Liver (tissue), 7 donors: ENCODE measurements at regions not wholly inside any gene's neighbourhood (a gene's known extent, or its start where the extent isn't known, plus 50 kb on each side); places are given as distances from the start of the nearest gene placed in this dataset.

Experiments used
- DNase-seq: peaks from one replicate; pipeline ENCODE4 v3.0.0-alpha.2; 2017; ENCODE audit warnings: low spot score
- H3K27ac ChIP-seq, 2 donors: one replicate each; pipeline ENCODE4 v1.7.0; 2013; ENCODE audit warnings: inconsistent platforms in 2 of 2, low read length in 2 of 2, control low read depth in 1 of 2, low read depth in 1 of 2, mild to moderate bottlenecking in 1 of 2
- H3K27me3 ChIP-seq, 4 donors: one replicate each; pipeline versions ENCODE4 v1.6.1 to v1.7.0; 2013; ENCODE audit warnings: low read length in 3 of 4, inconsistent platforms in 1 of 4, mild to moderate bottlenecking in 1 of 4, moderate library complexity in 1 of 4; ENCODE audit not compliant: control insufficient read depth in 4 of 4, insufficient read depth in 4 of 4
- H3K36me3 ChIP-seq, 4 donors: one replicate each; pipeline versions ENCODE4 v1.6.1 to v1.7.0; 2013; ENCODE audit warnings: low read length in 3 of 4, mild to moderate bottlenecking in 3 of 4, low read depth in 1 of 4, moderate library complexity in 1 of 4; ENCODE audit not compliant: control insufficient read depth in 4 of 4, insufficient read depth in 3 of 4
- H3K4me1 ChIP-seq, 4 donors: one replicate each; pipeline versions ENCODE4 v1.6.1 to v1.7.0; 2013; ENCODE audit warnings: low read length in 3 of 4, mild to moderate bottlenecking in 3 of 4, moderate library complexity in 1 of 4; ENCODE audit not compliant: control insufficient read depth in 4 of 4, insufficient read depth in 4 of 4
- H3K4me3 ChIP-seq, 3 donors: one replicate each; pipeline versions ENCODE4 v1.6.1 to v1.7.0; 2013; ENCODE audit warnings: low read length in 3 of 3, control low read depth in 1 of 3, low read depth in 1 of 3, mild to moderate bottlenecking in 1 of 3
- H3K9ac ChIP-seq, 2 donors: one replicate each; pipeline ENCODE4 v1.7.0; 2013; ENCODE audit warnings: low read length in 2 of 2, mild to moderate bottlenecking in 2 of 2, moderate library complexity in 2 of 2, control low read depth in 1 of 2, low read depth in 1 of 2
- H3K9me3 ChIP-seq, 4 donors: one replicate each; pipeline versions ENCODE4 v1.6.1 to v1.7.0; 2013; ENCODE audit warnings: low read length in 3 of 4; ENCODE audit not compliant: control insufficient read depth in 4 of 4
- EGR1 ChIP-seq, 2 donors: IDR thresholded peaks; 2 replicates each; pipeline ENCODE4 v1.6.1; 2016 to 2018; ENCODE audit warnings: antibody characterized with exemption in 2 of 2, low read depth in 2 of 2
- FOXA1 ChIP-seq: IDR thresholded peaks from 2 replicates; pipeline ENCODE4 v1.6.1; 2016; ENCODE audit warnings: antibody characterized with exemption
- FOXA2 ChIP-seq: IDR thresholded peaks from 2 replicates; pipeline ENCODE4 v1.6.1; 2016; ENCODE audit warnings: antibody characterized with exemption
- HNF4A ChIP-seq, 2 donors: conservative IDR thresholded peaks; 2 replicates each; pipeline ENCODE4 v1.6.1; 2016; ENCODE audit warnings: antibody characterized with exemption in 2 of 2, mild to moderate bottlenecking in 2 of 2
- HNF4G ChIP-seq: IDR thresholded peaks from 2 replicates; pipeline ENCODE4 v1.6.1; 2016; ENCODE audit warnings: antibody characterized with exemption
- JUND ChIP-seq, 2 donors: IDR thresholded peaks; 2 replicates each; pipeline ENCODE4 v1.6.1; 2016; ENCODE audit warnings: antibody characterized with exemption in 2 of 2
- NR2F2 ChIP-seq: IDR thresholded peaks from 2 replicates; pipeline ENCODE4 v1.6.1; 2016; ENCODE audit warnings: antibody characterized with exemption
- RAD21 ChIP-seq, 2 donors: IDR thresholded peaks; 2 replicates each; pipeline ENCODE4 v1.6.1; 2016; ENCODE audit warnings: antibody characterized with exemption in 2 of 2, mild to moderate bottlenecking in 2 of 2
- RXRA ChIP-seq, 2 donors: IDR thresholded peaks; 2 replicates each; pipeline ENCODE4 v1.6.1; 2017 to 2018; ENCODE audit warnings: antibody characterized with exemption in 2 of 2, mild to moderate bottlenecking in 1 of 2
- YY1 ChIP-seq: IDR thresholded peaks from 2 replicates; pipeline ENCODE4 v1.6.1; 2016; ENCODE audit warnings: antibody characterized with exemption, mild to moderate bottlenecking
- WGBS: extraction: QIAGEN DNeasy Blood & Tissue Kit; methylation state at CpG from one replicate; pipeline ENCODE4 v1.1.7; 2013; 5-methylcytosine and 5-hydroxymethylcytosine counted together
- TF ChIP-seq, protein P1 (sequence below): IDR thresholded peaks from 2 replicates; pipeline ENCODE4 v1.6.1; 2016; ENCODE audit warnings: antibody characterized with exemption, mild to moderate bottlenecking
- TF ChIP-seq, protein P2 (sequence below): IDR thresholded peaks from 2 replicates; pipeline ENCODE4 v1.6.1; 2016; ENCODE audit warnings: antibody characterized with exemption
- TF ChIP-seq, protein P3 (sequence below): IDR thresholded peaks from 2 replicates; pipeline ENCODE4 v1.6.1; 2016; ENCODE audit warnings: antibody characterized with exemption
- TF ChIP-seq, protein P4 (sequence below): IDR thresholded peaks from 2 replicates; pipeline ENCODE4 v1.6.1; 2016; ENCODE audit warnings: antibody characterized with exemption
- donor health status: healthy.
- donor health status: healthy.
- donor health status: healthy.
- donor health status: healthy.

DNA sequence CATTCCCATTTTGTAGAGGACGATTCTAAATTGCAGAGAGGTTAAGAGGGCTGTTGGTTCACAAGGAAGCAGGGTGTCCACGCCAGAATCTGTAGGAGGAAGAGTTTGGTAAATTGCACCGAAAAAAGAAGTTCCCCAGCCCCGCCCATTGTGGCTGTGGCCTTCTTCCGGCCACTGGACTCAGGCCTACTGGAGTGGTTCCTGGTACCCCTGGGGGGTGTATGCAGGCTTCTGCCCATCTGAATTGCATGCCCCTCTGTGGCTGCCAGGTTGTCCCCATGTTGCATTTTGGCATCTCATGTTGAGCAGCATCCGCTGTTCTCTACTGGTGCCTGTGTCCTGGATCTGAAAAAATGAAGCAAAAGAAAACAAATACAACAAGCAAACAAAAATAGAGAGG lies 234.2 kb downstream of the WDR11 start:
- DNase-seq = no peak
- 75% methylated on average over 6 of the region's 6 CpGs for WGBS
- no peaks in the 10 kb centered on the region for H3K9me3 ChIP-seq
- no peak overlapping the region for H3K9ac ChIP-seq
- no peaks in the 10 kb centered on the region for H3K27me3 ChIP-seq
- TF ChIP-seq HNF4G = no peak
- TF ChIP-seq, protein P1, sequence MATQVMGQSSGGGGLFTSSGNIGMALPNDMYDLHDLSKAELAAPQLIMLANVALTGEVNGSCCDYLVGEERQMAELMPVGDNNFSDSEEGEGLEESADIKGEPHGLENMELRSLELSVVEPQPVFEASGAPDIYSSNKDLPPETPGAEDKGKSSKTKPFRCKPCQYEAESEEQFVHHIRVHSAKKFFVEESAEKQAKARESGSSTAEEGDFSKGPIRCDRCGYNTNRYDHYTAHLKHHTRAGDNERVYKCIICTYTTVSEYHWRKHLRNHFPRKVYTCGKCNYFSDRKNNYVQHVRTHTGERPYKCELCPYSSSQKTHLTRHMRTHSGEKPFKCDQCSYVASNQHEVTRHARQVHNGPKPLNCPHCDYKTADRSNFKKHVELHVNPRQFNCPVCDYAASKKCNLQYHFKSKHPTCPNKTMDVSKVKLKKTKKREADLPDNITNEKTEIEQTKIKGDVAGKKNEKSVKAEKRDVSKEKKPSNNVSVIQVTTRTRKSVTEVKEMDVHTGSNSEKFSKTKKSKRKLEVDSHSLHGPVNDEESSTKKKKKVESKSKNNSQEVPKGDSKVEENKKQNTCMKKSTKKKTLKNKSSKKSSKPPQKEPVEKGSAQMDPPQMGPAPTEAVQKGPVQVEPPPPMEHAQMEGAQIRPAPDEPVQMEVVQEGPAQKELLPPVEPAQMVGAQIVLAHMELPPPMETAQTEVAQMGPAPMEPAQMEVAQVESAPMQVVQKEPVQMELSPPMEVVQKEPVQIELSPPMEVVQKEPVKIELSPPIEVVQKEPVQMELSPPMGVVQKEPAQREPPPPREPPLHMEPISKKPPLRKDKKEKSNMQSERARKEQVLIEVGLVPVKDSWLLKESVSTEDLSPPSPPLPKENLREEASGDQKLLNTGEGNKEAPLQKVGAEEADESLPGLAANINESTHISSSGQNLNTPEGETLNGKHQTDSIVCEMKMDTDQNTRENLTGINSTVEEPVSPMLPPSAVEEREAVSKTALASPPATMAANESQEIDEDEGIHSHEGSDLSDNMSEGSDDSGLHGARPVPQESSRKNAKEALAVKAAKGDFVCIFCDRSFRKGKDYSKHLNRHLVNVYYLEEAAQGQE = no peak
- TF ChIP-seq, protein P2, sequence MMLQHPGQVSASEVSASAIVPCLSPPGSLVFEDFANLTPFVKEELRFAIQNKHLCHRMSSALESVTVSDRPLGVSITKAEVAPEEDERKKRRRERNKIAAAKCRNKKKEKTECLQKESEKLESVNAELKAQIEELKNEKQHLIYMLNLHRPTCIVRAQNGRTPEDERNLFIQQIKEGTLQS = no peak
- TF ChIP-seq FOXA1 = no peak
- no peaks in the 10 kb centered on the region for H3K4me1 ChIP-seq
- no peak overlapping the region for H3K27ac ChIP-seq
- no peaks in the 10 kb centered on the region for H3K36me3 ChIP-seq
- H3K4me3 ChIP-seq = no peak overlapping the region

DNA sequence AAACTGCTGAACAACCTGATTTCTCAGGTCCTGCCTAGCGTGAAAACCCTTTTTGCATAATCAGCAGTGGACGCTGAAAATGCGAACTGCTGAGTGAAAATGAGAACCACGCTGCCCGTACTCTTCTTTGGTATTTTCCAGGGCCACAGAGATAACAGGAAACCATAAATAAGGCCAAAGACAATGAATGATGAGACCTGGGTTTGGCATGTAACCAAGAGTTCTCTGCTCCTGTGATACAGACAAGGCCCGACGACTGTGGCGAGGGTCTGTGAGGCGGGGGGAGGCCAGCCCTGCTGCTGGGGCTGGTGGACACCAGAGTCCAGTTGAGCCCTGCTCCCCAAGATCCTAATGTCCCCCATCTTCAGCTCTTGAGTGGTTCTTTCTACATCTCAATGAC lies 236.0 kb downstream of the WDR11 start:
- Histone ChIP-seq H3K27me3 (no peaks in the 10 kb centered on the region), H3K4me1 (no peaks in the 10 kb centered on the region), H3K27ac (no peak overlapping the region), H3K4me3 (no peak overlapping the region), H3K9me3 (no peaks in the 10 kb centered on the region), H3K36me3 (no peaks in the 10 kb centered on the region), H3K9ac (no peak overlapping the region)
- TF ChIP-seq, protein P3, sequence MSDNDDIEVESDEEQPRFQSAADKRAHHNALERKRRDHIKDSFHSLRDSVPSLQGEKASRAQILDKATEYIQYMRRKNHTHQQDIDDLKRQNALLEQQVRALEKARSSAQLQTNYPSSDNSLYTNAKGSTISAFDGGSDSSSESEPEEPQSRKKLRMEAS = no peak
- TF ChIP-seq, protein P4, sequence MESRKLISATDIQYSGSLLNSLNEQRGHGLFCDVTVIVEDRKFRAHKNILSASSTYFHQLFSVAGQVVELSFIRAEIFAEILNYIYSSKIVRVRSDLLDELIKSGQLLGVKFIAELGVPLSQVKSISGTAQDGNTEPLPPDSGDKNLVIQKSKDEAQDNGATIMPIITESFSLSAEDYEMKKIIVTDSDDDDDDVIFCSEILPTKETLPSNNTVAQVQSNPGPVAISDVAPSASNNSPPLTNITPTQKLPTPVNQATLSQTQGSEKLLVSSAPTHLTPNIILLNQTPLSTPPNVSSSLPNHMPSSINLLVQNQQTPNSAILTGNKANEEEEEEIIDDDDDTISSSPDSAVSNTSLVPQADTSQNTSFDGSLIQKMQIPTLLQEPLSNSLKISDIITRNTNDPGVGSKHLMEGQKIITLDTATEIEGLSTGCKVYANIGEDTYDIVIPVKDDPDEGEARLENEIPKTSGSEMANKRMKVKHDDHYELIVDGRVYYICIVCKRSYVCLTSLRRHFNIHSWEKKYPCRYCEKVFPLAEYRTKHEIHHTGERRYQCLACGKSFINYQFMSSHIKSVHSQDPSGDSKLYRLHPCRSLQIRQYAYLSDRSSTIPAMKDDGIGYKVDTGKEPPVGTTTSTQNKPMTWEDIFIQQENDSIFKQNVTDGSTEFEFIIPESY = no peak
- no peak for TF ChIP-seq JUND (IDR thresholded peaks at IDR 0.05)
- no peak for TF ChIP-seq RXRA (IDR thresholded peaks at IDR 0.05)
- TF ChIP-seq FOXA2 = no peak
- TF ChIP-seq HNF4G = no peak
- 85% methylated on average over 9 of the region's 9 CpGs for WGBS
- no peak for DNase-seq

DNA sequence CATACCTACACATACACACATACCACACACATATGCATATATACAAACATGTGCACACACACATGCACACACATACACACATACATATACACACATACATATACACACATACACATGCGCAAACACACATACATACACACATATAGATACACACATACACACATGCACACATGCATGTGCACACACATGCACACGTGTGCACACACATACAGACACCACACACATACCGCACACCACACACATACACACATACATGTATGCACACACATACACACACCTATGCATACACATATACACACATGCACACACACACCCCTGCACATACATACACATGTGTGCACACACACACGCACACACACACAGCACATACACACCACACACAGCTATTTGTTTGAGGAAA lies 236.5 kb downstream of the WDR11 start:
- no peak overlapping the region for H3K4me3 ChIP-seq
- H3K36me3 ChIP-seq = no peaks in the 10 kb centered on the region
- no peak overlapping the region for H3K9ac ChIP-seq
- H3K27ac ChIP-seq = no peak overlapping the region
- H3K27me3 ChIP-seq = no peaks in the 10 kb centered on the region
- WGBS = 90% methylated on average over 4 of the region's 4 CpGs
- TF ChIP-seq EGR1 (IDR thresholded peaks at IDR 0.05; ENCODE audit: low read depth in 2 of 2) = no peak
- no peak for TF ChIP-seq RAD21 (IDR thresholded peaks at IDR 0.05)
- TF ChIP-seq YY1 = no peak
- no peak for TF ChIP-seq RXRA (IDR thresholded peaks at IDR 0.05)
- TF ChIP-seq, protein P4 = no peak
- TF ChIP-seq JUND (IDR thresholded peaks at IDR 0.05) = no peak
- TF ChIP-seq FOXA1 = no peak
- TF ChIP-seq NR2F2 = no peak
- no peak for TF ChIP-seq HNF4A (conservative IDR thresholded peaks at IDR 0.05)
- TF ChIP-seq FOXA2 = no peak
- no peaks in the 10 kb centered on the region for H3K9me3 ChIP-seq
- DNase-seq = no peak
- no peaks in the 10 kb centered on the region for H3K4me1 ChIP-seq
